ENCODE measurements at regions not wholly inside any gene's neighbourhood (a gene's known extent, or its start where the extent isn't known, plus 50 kb on each side); places are given as distances from the start of the nearest gene placed in this dataset.

GRCh38 chr5:86143837-86144236, 473.9 kb upstream of the COX7C start:
- TF ChIP-seq CTCF (conservative IDR thresholded peaks at IDR 0.05; ENCODE audit: low read length) (no peak), EZH2phosphoT487 (IDR thresholded peaks at IDR 0.05; ENCODE audit: borderline replicate concordance) (no peak)

Measured in Loucy (cell line).